Stimulated activated memory B cell treated with anti-CD40 and anti-IgM and Interleukin-4, amounts not matched to agents 10 μg/mL and 1 μg/mL and 100 μg/mL, for 72 hours (primary cell): ENCODE measurements at regions not wholly inside any gene's neighbourhood (a gene's known extent, or its start where the extent isn't known, plus 50 kb on each side); places are given as distances from the start of the nearest gene placed in this dataset.

ENCODE experiments used
- ATAC-seq: fragments of 150-1000 bp; cut with Tn5 transposase; 2 replicates; pipeline ENCODE4 v1.10.0; 2021
- H3K27ac Mint-ChIP-seq: one replicate; pipeline ENCODE4 v1.8.0; 2022; ENCODE audit warnings: mild to moderate bottlenecking, mixed read lengths
- H3K27me3 Mint-ChIP-seq: one replicate; pipeline ENCODE4 v1.8.0; 2022; ENCODE audit warnings: mixed read lengths
- H3K36me3 Mint-ChIP-seq: one replicate; pipeline ENCODE4 v1.8.0; 2022; ENCODE audit warnings: mixed read lengths
- H3K4me1 Mint-ChIP-seq: one replicate; pipeline ENCODE4 v1.8.0; 2022; ENCODE audit warnings: mixed read lengths
- H3K4me3 Mint-ChIP-seq: one replicate; pipeline ENCODE4 v1.8.0; 2022; ENCODE audit warnings: mild to moderate bottlenecking, moderate library complexity, mixed read lengths
- H3K9me3 Mint-ChIP-seq: one replicate; pipeline ENCODE4 v1.8.0; 2022; ENCODE audit warnings: mixed read lengths

- Mint-ChIP-seq H3K4me1 (no peaks in the 10 kb centered on the region), H3K27me3 (no peaks in the 10 kb centered on the region), H3K9me3 (no peaks in the 10 kb centered on the region), H3K36me3 (no peaks in the 10 kb centered on the region), H3K27ac (no peak overlapping the region), H3K4me3 (no peak overlapping the region)
- ATAC-seq = no peak
Measured at GRCh38 chr6:104601721-104602120, 258.0 kb downstream of the HACE1 start.

DNA sequence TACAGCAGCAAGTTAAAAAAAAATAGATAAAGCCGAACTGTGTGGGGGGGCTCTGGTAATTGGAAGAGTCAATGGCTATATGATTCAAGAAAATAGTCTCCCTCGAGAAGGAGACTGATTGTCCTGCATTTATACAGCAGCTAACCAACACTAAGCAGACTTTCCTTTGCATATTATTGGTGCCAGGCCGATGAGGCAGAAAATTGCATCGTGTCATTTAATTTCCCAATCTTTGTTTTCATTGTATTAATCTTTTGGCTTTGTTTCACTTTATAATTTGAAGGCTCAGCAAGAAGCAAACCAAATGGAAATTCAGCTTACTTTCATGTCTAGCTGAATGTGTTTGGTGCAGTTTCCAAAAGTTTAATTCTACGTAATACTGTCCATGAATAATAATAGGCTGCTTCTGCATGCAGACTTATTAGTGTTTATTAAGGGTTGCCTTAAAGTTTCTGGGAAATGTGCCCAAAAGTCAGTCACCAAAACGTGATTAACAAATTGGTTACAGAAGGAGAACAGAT, 258.5 kb downstream of the HACE1 start:
- H3K4me1 Mint-ChIP-seq = no peaks in the 10 kb centered on the region
- no peak overlapping the region for H3K27ac Mint-ChIP-seq
- ATAC-seq = no peak
- no peaks in the 10 kb centered on the region for H3K9me3 Mint-ChIP-seq
- no peaks in the 10 kb centered on the region for H3K27me3 Mint-ChIP-seq
- no peak overlapping the region for H3K4me3 Mint-ChIP-seq
- H3K36me3 Mint-ChIP-seq = no peaks in the 10 kb centered on the region

DNA sequence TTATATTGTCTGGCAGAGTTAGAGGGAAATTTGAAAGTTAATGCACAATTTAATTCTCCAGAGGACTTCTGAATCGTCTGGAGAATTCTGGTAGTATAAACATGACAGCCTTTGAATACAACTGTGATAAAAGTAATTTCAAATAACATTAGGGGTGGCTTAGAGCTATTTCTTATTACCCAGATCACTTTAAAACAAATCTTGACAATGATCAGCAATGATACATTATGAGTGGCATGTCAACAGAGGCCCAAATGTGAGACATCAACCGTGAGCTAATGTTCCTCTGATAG, 259.1 kb downstream of the HACE1 start:
- Mint-ChIP-seq H3K27me3 (no peaks in the 10 kb centered on the region), H3K9me3 (no peaks in the 10 kb centered on the region), H3K36me3 (no peaks in the 10 kb centered on the region), H3K4me3 (no peak overlapping the region), H3K27ac (no peak overlapping the region), H3K4me1 (no peaks in the 10 kb centered on the region)
- ATAC-seq = no peak

DNA sequence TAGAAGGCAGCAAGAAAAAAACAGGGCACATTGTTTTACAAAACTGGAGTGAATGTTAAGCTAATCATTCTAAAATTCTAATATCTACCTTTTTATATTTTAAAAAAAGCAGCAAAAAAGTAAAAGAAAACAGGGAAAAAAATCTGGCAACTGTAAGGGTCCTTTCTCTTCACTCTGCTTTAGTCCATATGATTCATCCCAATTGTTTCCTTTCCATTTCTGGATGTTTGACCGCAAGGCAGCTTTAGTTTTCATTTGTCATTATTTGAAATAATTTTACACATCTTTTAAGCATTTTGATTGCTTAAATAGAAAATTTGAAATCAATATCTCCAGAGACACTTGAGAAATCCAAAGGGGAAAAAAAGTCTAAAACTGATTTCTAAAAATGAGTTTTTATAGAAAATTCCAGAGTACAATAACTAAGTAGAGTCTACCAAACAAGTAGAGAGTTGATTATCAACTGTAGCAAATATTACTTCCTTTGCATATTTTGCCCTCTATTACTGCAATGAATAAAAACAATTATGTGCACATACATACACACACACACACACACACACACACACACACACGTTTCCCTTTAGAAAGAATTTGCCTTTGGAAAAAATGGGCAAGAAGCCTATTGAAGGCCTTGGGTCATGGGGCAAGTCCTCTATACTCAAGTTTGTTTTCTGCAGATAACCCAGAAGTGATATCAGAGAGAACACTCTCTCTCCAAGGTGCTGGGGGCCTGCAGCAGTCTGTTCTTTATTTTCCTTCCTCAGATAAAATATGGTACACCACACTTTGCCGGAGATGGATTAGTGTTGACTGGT, 259.7 kb downstream of the HACE1 start:
- no peaks in the 10 kb centered on the region for H3K9me3 Mint-ChIP-seq
- H3K4me1 Mint-ChIP-seq = no peaks in the 10 kb centered on the region
- no peak for ATAC-seq
- no peaks in the 10 kb centered on the region for H3K36me3 Mint-ChIP-seq
- H3K27me3 Mint-ChIP-seq = no peaks in the 10 kb centered on the region
- H3K4me3 Mint-ChIP-seq = no peak overlapping the region
- no peak overlapping the region for H3K27ac Mint-ChIP-seq

DNA sequence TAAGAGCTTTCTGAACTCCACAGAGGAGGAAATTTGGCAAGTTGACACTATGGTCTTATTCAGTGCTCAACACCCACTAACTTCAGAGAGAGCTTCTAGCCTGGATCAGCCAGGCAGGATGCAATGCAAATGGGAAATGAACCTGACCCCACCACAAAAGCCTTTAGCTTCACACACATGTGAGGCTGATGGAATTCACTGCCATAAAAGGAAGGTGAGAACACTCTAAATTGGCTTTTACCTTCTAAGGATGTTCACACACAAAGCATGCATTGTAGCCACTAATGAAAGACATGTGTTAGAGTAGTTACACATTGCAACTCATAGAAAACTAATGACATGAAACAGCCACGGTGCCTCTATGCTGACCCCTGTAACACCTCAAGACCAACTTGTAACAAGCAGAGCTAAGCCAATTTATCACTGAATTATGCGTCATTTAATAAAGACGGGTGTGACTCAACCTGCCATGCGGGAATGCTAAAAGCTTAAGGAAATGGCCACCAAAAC, 262.1 kb downstream of the HACE1 start:
- Mint-ChIP-seq H3K27ac (no peak overlapping the region), H3K4me1 (no peaks in the 10 kb centered on the region), H3K36me3 (no peaks in the 10 kb centered on the region), H3K4me3 (no peak overlapping the region), H3K27me3 (no peaks in the 10 kb centered on the region), H3K9me3 (no peaks in the 10 kb centered on the region)
- ATAC-seq = no peak

DNA sequence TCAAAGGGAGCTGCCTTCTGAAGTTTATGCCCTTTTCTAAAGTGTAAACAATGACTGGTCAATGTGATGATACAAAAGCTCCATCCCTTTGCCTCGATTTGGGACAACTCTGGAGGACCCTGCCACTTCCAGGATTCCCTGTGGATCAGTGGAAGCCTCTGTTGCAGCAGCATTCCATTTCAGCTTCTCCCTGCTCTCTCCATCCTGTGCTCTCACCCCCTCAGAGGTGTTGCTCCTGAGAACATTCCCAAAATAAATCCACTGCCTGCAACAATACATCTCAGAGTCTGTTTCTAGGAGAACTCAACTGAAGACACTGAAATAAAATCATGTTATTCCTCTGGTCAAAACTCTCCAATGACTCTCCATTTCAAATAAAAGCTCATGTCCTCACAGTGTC, 263.6 kb downstream of the HACE1 start:
- no peak overlapping the region for H3K4me3 Mint-ChIP-seq

GRCh38 chr6:104595311-104595820, 264.4 kb downstream of the HACE1 start:
- no peaks in the 10 kb centered on the region for H3K4me1 Mint-ChIP-seq
- H3K27me3 Mint-ChIP-seq = no peaks in the 10 kb centered on the region
- H3K9me3 Mint-ChIP-seq = no peaks in the 10 kb centered on the region
- H3K4me3 Mint-ChIP-seq = no peak overlapping the region
- no peak overlapping the region for H3K27ac Mint-ChIP-seq
- H3K36me3 Mint-ChIP-seq = no peaks in the 10 kb centered on the region
- no peak for ATAC-seq

More for the DNA sequence above, 263.6 kb downstream of the HACE1 start:
- H3K27ac Mint-ChIP-seq = no peak overlapping the region
- no peaks in the 10 kb centered on the region for H3K27me3 Mint-ChIP-seq
- H3K9me3 Mint-ChIP-seq = no peaks in the 10 kb centered on the region
- ATAC-seq = no peak
- no peaks in the 10 kb centered on the region for H3K36me3 Mint-ChIP-seq
- no peaks in the 10 kb centered on the region for H3K4me1 Mint-ChIP-seq

DNA sequence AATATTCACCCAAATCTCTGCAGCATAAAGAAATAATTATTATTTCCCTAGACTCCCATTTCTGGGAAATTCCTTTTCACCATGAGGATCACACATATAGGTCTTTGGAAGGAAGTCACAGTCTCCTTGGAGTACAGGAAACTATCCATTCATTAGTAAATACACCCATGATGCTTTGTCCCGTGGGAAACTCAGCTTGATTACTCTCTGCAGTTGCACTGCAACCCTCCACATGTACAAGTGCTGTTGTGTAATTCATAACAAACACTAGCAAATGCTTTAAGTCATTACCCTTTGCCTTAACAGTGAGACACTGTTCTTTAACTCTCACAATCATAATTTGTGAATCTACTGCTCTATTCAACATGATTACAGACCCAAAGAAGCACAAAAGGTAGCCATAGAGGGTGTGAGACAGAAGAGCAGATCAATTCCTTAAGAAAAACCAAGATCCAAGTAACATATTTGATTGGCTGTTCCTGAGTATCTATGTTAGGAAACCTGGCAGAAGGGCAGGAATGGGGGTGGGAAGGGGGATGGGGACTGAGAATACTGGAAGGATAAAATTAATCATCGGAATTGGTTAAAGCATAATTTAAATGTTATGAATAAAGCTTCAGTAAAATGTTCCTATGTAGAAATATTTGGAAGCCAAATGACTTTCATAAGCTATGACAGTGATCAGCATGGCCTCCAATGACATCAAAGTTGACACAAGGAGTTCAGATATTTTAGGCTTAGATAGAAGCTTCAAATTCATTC, 268.0 kb downstream of the HACE1 start:
- Mint-ChIP-seq H3K9me3 (no peaks in the 10 kb centered on the region), H3K27ac (no peak overlapping the region), H3K4me1 (no peaks in the 10 kb centered on the region), H3K4me3 (no peak overlapping the region), H3K27me3 (no peaks in the 10 kb centered on the region), H3K36me3 (no peaks in the 10 kb centered on the region)
- ATAC-seq = no peak

- no peaks in the 10 kb centered on the region for H3K4me1 Mint-ChIP-seq
- H3K36me3 Mint-ChIP-seq = no peaks in the 10 kb centered on the region
- no peak for ATAC-seq
- no peaks in the 10 kb centered on the region for H3K27me3 Mint-ChIP-seq
- H3K4me3 Mint-ChIP-seq = no peak overlapping the region
- no peaks in the 10 kb centered on the region for H3K9me3 Mint-ChIP-seq
- H3K27ac Mint-ChIP-seq = no peak overlapping the region
Measured at GRCh38 chr6:104589940-104590339, 269.8 kb downstream of the HACE1 start.

DNA sequence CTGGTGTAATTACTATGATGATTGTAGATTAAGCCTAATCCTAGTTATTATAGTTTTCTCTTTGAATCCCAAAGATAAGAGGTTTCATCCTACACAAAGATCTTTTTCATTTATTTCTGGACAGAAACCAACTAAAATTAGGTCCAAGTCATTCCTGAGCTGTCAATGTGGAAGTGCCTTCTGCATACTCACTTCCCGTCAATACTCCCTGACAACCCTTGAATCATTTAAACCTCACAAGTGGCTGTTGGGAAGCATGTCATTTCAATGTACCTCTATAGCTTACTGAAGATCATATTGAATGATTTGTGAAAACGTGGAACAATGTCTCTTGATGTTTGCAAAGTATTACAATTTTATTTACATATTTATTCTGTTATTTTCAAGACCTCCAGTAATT, 274.1 kb downstream of the HACE1 start:
- no peaks in the 10 kb centered on the region for H3K4me1 Mint-ChIP-seq
- no peaks in the 10 kb centered on the region for H3K27me3 Mint-ChIP-seq
- no peaks in the 10 kb centered on the region for H3K36me3 Mint-ChIP-seq
- peaks cover 2% of the 10 kb centered on the region for H3K9me3 Mint-ChIP-seq
- no peak overlapping the region for H3K4me3 Mint-ChIP-seq
- H3K27ac Mint-ChIP-seq = no peak overlapping the region
- ATAC-seq = no peak

DNA sequence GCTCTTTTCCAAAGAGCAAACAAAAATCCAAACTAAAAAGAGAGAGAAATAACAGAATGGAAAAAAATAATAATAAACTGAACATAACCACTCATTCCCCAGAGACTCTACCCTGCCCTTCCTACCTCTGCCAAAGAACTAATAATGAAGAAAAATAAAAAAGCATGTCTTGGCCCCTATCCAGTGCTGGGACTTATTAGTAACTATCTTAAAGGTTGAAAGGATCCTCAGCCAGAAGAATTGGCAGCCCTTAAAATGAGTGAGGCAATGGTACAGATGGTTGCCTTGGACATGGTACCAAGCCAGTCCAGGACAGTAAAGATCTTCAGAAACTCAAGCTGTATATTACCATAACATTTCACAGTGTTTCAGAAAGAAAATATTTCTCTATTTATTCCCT, 279.3 kb downstream of the HACE1 start:
- Mint-ChIP-seq H3K4me1 (no peaks in the 10 kb centered on the region), H3K4me3 (no peak overlapping the region), H3K27me3 (no peaks in the 10 kb centered on the region), H3K9me3 (peaks cover 2% of the 10 kb centered on the region), H3K36me3 (no peaks in the 10 kb centered on the region), H3K27ac (no peak overlapping the region)
- ATAC-seq = no peak

DNA sequence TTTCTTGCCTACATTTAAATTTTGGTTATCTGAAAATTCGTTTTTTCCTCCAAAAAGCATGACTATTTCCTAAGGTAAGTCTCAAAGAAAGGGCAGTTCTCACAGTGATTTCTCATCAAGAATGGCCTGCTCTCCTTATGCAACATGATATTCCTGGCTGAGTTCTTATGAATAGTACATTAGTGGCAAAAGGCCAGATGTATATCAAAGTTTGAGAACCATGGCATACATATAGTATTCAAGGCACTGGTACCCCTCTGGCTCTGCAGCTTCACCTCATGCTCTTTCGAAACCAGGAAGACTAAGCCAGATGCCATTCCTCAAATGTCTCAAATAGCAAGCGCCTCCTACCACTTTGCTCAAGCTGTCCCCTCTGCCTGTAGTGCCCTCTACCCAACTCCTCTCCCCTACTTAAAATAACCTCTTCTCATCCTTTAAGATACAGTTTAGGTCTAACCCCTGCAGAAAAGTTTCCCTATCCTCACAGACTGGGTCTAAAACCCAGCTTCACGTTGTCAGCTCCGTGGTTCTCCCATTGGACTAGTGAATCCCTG, 280.3 kb downstream of the HACE1 start:
- H3K27me3 Mint-ChIP-seq = no peaks in the 10 kb centered on the region
- no peak for ATAC-seq
- H3K4me1 Mint-ChIP-seq = no peaks in the 10 kb centered on the region
- no peak overlapping the region for H3K4me3 Mint-ChIP-seq
- no peak overlapping the region for H3K27ac Mint-ChIP-seq
- H3K9me3 Mint-ChIP-seq = peaks cover 2% of the 10 kb centered on the region
- H3K36me3 Mint-ChIP-seq = no peaks in the 10 kb centered on the region

GRCh38 chr6:104575536-104575935, 284.2 kb downstream of the HACE1 start:
- no peaks in the 10 kb centered on the region for H3K27me3 Mint-ChIP-seq
- no peak overlapping the region for H3K27ac Mint-ChIP-seq
- H3K36me3 Mint-ChIP-seq = no peaks in the 10 kb centered on the region
- no peaks in the 10 kb centered on the region for H3K9me3 Mint-ChIP-seq
- H3K4me1 Mint-ChIP-seq = no peaks in the 10 kb centered on the region
- no peak for ATAC-seq
- H3K4me3 Mint-ChIP-seq = no peak overlapping the region

- H3K27me3 Mint-ChIP-seq = no peaks in the 10 kb centered on the region
- H3K36me3 Mint-ChIP-seq = no peaks in the 10 kb centered on the region
- H3K4me3 Mint-ChIP-seq = no peak overlapping the region
- H3K27ac Mint-ChIP-seq = no peak overlapping the region
- H3K9me3 Mint-ChIP-seq = no peaks in the 10 kb centered on the region
- no peak for ATAC-seq
- no peaks in the 10 kb centered on the region for H3K4me1 Mint-ChIP-seq
Measured at GRCh38 chr6:104574135-104574750, 285.5 kb downstream of the HACE1 start.

- no peak overlapping the region for H3K27ac Mint-ChIP-seq
- no peak overlapping the region for H3K4me3 Mint-ChIP-seq
- no peak for ATAC-seq
- H3K4me1 Mint-ChIP-seq = no peaks in the 10 kb centered on the region
- no peaks in the 10 kb centered on the region for H3K9me3 Mint-ChIP-seq
- H3K36me3 Mint-ChIP-seq = no peaks in the 10 kb centered on the region
- no peaks in the 10 kb centered on the region for H3K27me3 Mint-ChIP-seq
Measured at GRCh38 chr6:104573350-104573749, 286.4 kb downstream of the HACE1 start.
